Breast epithelium (tissue), 3 donors: ENCODE measurements at regions not wholly inside any gene's neighbourhood (a gene's known extent, or its start where the extent isn't known, plus 50 kb on each side); places are given as distances from the start of the nearest gene placed in this dataset.

Experiments used
- CTCF ChIP-seq, 3 donors: fragments of 450-650 bp; IDR thresholded peaks; one replicate each; pipeline ENCODE4 v1.5.1; 2016 to 2017; ENCODE audit warnings: antibody characterized with exemption in 3 of 3, mild to moderate bottlenecking in 3 of 3, moderate library complexity in 3 of 3
- POLR2A ChIP-seq: fragments of 450-650 bp; IDR thresholded peaks from one replicate; pipeline ENCODE4 v1.6.1; 2016; ENCODE audit warnings: antibody characterized with exemption, mild to moderate bottlenecking, moderate library complexity

- TF ChIP-seq CTCF (IDR thresholded peaks at IDR 0.05) (no peak), POLR2A (no peak)
Observed at GRCh38 chr12:118742431-118742830, 238.9 kb upstream of the SRRM4 start.
